A673 (cell line): ENCODE measurements at regions not wholly inside any gene's neighbourhood (a gene's known extent, or its start where the extent isn't known, plus 50 kb on each side); places are given as distances from the start of the nearest gene placed in this dataset.

Source experiments
- EZH2 ChIP-seq: fragments of 200-600 bp; sonication (generic); IDR thresholded peaks from 2 replicates; pipeline ENCODE4 v1.6.1; 2017; ENCODE audit warnings: borderline replicate concordance, low read depth, mild to moderate bottlenecking, mixed read lengths, antibody characterized with exemption, low read length; ENCODE audit not compliant: poor library complexity, severe bottlenecking
- TF ChIP-seq, protein P1 (sequence below): fragments of 300-800, 200-600 bp; sonication (generic); conservative IDR thresholded peaks from 2 replicates; pipeline ENCODE4 v1.5.1; 2017; ENCODE audit warnings: low read depth, mild to moderate bottlenecking, antibody characterized with exemption, low read length, moderate library complexity, mixed read lengths

DNA sequence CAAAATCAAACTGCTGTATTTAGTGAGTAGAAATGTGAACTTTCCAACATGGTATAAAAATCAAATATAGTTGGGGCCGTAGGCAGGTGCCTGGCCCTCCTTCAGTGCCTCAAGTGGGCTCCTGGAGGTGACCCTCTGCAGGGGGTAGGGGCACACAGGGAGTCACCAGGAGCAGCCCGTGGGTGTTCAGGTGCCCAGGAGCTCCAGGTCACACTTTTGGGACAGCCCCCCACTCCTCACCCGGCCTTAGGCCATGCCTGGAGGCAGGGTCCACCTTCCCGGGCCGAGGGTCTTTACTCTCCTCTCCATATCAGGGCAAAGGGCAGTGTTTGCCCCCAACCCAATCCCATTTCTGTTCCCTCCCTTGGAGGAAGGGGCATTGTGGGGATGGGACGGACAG is 108.0 kb upstream of the MTAP start:
- TF ChIP-seq, protein P1, sequence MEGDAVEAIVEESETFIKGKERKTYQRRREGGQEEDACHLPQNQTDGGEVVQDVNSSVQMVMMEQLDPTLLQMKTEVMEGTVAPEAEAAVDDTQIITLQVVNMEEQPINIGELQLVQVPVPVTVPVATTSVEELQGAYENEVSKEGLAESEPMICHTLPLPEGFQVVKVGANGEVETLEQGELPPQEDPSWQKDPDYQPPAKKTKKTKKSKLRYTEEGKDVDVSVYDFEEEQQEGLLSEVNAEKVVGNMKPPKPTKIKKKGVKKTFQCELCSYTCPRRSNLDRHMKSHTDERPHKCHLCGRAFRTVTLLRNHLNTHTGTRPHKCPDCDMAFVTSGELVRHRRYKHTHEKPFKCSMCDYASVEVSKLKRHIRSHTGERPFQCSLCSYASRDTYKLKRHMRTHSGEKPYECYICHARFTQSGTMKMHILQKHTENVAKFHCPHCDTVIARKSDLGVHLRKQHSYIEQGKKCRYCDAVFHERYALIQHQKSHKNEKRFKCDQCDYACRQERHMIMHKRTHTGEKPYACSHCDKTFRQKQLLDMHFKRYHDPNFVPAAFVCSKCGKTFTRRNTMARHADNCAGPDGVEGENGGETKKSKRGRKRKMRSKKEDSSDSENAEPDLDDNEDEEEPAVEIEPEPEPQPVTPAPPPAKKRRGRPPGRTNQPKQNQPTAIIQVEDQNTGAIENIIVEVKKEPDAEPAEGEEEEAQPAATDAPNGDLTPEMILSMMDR = no peak
- no peak for TF ChIP-seq EZH2
